Memory B cell (primary cell): ENCODE measurements at regions not wholly inside any gene's neighbourhood (a gene's known extent, or its start where the extent isn't known, plus 50 kb on each side); places are given as distances from the start of the nearest gene placed in this dataset.

Experiments
- ATAC-seq: fragments of 150-1000 bp; cut with Tn5 transposase; 2 replicates; pipeline ENCODE4 v1.10.0; 2021; ENCODE audit warnings: low read depth, mild to moderate bottlenecking, moderate library complexity
- DNase-seq, 2 donors: peaks; one replicate each; pipeline ENCODE4 v3.0.0; 2022; ENCODE audit warnings: low spot score in 2 of 2
- H3K27ac Mint-ChIP-seq: one replicate; pipeline ENCODE4 v1.8.0; 2022; ENCODE audit warnings: mild to moderate bottlenecking, moderate library complexity, mixed read lengths
- H3K27me3 Mint-ChIP-seq: one replicate; pipeline ENCODE4 v1.8.0; 2022; ENCODE audit warnings: mixed read lengths
- H3K36me3 Mint-ChIP-seq: one replicate; pipeline ENCODE4 v1.8.0; 2022; ENCODE audit warnings: mild to moderate bottlenecking, mixed read lengths
- H3K4me1 Mint-ChIP-seq: one replicate; pipeline ENCODE4 v1.8.0; 2022; ENCODE audit warnings: mixed read lengths
- H3K4me3 Mint-ChIP-seq: one replicate; pipeline ENCODE4 v1.8.0; 2022; ENCODE audit warnings: mild to moderate bottlenecking, moderate library complexity, mixed read lengths
- H3K9me3 Mint-ChIP-seq: one replicate; pipeline ENCODE4 v1.8.0; 2022; ENCODE audit warnings: mixed read lengths

DNA sequence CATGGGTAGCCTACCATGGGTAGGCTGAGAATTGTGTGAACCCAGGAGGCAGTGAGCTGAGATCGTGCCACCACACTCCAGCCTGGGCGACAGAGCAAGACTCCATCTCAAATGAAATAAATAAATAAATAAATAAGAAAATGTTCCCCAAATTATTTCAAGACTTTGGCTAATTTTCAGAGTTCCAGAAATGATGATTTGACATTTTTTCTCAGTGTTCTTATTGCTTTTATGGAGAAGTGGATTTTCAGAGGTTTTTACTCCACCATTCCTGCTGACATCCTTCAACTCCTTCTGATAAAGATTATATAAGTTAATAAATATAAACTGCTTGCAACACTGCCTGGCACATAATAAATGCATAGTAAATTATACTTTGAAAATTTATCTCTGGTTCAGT lies 80.4 kb upstream of the PRKCQ start:
- H3K36me3 Mint-ChIP-seq: no peaks in the 10 kb centered on the region
- H3K9me3 Mint-ChIP-seq: no peaks in the 10 kb centered on the region
- H3K4me1 Mint-ChIP-seq: no peaks in the 10 kb centered on the region
- peaks cover 7% of the 10 kb centered on the region for H3K27me3 Mint-ChIP-seq
- no peak overlapping the region for H3K4me3 Mint-ChIP-seq
- no peak for ATAC-seq
- DNase-seq: no peak
- no peak overlapping the region for H3K27ac Mint-ChIP-seq

DNA sequence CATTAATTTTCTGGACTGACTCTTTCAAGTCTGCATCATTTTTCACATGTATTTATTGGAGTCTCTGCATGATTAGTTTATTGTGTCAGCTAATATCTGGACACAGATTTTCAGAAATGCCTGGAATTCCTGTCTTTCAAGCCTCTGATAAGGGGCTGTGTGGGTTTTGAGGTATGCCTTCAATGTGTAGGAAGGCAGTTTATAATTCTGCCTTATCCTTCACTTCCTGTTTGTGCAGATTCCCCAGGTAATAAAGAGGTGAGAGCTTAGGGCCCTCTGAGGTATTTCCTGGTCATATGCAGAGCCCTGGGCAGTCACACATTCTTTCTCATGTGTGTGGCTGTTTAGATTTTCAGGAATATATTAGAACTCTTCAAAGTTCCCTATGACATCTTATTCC lies 79.4 kb upstream of the PRKCQ start:
- H3K9me3 Mint-ChIP-seq: no peaks in the 10 kb centered on the region
- ATAC-seq (no peak), DNase-seq (no peak)
- peaks cover 7% of the 10 kb centered on the region for H3K27me3 Mint-ChIP-seq
- H3K36me3 Mint-ChIP-seq: no peaks in the 10 kb centered on the region
- no peak overlapping the region for H3K27ac Mint-ChIP-seq
- no peaks in the 10 kb centered on the region for H3K4me1 Mint-ChIP-seq
- H3K4me3 Mint-ChIP-seq: no peak overlapping the region

DNA sequence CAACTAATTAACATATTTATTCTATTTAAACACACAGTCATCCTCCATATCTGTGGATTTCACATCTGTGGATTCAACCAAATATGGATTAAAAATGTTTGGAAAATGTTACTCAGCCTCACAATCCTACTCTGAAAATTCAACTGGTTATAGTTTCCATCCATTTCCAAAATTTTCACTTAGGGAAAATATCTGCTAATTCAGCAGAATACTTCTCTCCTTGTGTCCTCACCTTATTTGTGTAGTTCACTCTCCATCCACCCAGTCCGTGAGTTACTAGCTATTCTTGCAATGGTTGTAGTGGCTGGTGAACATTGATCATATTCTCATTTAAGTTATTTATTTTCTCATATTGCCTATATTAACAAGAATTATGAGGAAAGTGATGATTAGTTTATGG lies 77.6 kb upstream of the PRKCQ start:
- ATAC-seq (no peak), DNase-seq (no peak)
- H3K4me3 Mint-ChIP-seq: no peak overlapping the region
- H3K4me1 Mint-ChIP-seq: no peaks in the 10 kb centered on the region
- H3K27me3 Mint-ChIP-seq: peaks cover 7% of the 10 kb centered on the region
- no peaks in the 10 kb centered on the region for H3K36me3 Mint-ChIP-seq
- H3K9me3 Mint-ChIP-seq: no peaks in the 10 kb centered on the region
- no peak overlapping the region for H3K27ac Mint-ChIP-seq

DNA sequence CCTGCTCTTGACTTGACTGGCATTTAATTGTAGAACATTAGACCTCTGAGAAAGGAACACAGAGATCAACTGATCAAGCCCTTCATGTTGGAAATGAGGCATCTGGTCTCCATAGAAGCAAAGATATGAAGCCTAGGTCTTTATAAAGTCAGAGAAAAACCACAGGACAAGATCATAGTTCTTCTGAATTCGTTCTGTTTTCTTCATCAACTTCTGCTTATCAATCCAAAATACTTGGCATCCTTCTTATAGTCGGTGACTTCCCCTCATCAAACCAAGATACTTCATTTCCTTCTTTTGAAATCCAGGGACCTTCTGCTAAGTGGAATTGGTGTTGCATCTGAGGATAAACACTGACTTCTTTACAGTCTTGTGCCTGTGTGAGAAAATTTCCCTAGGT lies 77.1 kb upstream of the PRKCQ start:
- Mint-ChIP-seq H3K27ac (no peak overlapping the region), H3K27me3 (peaks cover 7% of the 10 kb centered on the region), H3K4me1 (no peaks in the 10 kb centered on the region), H3K36me3 (no peaks in the 10 kb centered on the region), H3K4me3 (no peak overlapping the region), H3K9me3 (no peaks in the 10 kb centered on the region)
- DNase-seq: no peak
- ATAC-seq: no peak

DNA sequence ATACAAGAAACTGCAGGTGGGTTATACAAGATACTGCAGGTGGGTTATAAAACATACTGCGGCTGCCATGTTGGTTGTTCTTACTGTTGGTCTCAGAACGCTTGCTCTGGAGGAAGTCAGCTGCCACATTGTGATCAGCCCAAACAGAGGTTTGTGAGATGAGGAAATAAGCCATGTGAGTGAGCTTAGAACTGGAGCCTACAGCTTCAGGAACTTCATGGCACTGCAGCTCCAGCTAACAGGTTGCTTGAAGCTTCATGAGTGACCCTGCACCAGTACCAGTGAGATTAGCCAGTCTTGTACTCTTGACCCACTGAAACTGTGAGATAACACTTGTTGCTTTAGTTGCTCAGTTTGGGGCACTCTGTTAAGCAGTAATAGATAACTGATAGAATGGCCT lies 74.5 kb upstream of the PRKCQ start:
- no peaks in the 10 kb centered on the region for H3K4me1 Mint-ChIP-seq
- no peak overlapping the region for H3K27ac Mint-ChIP-seq
- peaks cover 6% of the 10 kb centered on the region for H3K27me3 Mint-ChIP-seq
- H3K36me3 Mint-ChIP-seq: no peaks in the 10 kb centered on the region
- H3K4me3 Mint-ChIP-seq: no peak overlapping the region
- H3K9me3 Mint-ChIP-seq: no peaks in the 10 kb centered on the region
- ATAC-seq: no peak
- no peak for DNase-seq

DNA sequence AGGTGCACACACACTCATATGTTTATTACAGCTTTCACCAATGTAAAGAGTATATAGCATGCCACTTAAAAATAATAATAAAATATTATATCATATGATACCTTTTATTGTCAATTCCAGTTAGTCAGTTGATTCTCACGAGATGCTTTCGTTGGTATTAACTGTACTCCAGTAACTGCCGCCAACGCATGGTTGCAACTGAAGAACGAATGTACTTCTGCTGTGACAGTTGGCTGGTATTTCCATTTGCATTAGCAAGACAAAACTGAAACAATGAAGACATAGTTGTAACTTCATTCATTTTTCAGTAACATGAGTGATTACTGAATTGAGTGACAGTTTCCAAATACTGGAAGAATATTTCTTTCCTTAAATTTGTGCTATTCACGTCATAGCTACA lies 70.5 kb upstream of the PRKCQ start:
- Mint-ChIP-seq H3K4me1 (no peaks in the 10 kb centered on the region), H3K27ac (no peak overlapping the region), H3K4me3 (no peak overlapping the region), H3K36me3 (no peaks in the 10 kb centered on the region), H3K9me3 (no peaks in the 10 kb centered on the region), H3K27me3 (peaks cover 4% of the 10 kb centered on the region)
- ATAC-seq: no peak
- DNase-seq: no peak

DNA sequence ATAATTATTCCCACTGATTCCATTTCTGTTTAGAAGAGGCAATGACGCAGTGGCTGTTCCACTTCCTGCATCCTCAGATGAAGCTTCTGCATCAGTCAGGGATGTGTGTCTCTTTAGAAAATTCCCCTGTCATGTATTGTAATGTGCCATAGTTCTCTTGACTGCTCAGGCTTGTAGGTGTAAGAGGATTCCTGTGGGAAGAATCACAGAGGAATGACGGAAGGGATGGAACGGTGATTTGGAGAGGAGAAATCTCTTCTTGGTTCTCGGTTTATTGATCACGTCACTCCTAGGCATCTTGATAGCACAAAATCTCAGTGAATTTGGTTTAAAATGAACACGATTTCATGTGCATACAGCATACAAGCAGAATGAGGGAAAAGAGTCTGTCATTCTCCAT lies 69.8 kb upstream of the PRKCQ start:
- Mint-ChIP-seq H3K27me3 (peaks cover 7% of the 10 kb centered on the region), H3K27ac (no peak overlapping the region), H3K9me3 (no peaks in the 10 kb centered on the region), H3K36me3 (no peaks in the 10 kb centered on the region), H3K4me3 (no peak overlapping the region), H3K4me1 (no peaks in the 10 kb centered on the region)
- DNase-seq (no peak), ATAC-seq (no peak)

DNA sequence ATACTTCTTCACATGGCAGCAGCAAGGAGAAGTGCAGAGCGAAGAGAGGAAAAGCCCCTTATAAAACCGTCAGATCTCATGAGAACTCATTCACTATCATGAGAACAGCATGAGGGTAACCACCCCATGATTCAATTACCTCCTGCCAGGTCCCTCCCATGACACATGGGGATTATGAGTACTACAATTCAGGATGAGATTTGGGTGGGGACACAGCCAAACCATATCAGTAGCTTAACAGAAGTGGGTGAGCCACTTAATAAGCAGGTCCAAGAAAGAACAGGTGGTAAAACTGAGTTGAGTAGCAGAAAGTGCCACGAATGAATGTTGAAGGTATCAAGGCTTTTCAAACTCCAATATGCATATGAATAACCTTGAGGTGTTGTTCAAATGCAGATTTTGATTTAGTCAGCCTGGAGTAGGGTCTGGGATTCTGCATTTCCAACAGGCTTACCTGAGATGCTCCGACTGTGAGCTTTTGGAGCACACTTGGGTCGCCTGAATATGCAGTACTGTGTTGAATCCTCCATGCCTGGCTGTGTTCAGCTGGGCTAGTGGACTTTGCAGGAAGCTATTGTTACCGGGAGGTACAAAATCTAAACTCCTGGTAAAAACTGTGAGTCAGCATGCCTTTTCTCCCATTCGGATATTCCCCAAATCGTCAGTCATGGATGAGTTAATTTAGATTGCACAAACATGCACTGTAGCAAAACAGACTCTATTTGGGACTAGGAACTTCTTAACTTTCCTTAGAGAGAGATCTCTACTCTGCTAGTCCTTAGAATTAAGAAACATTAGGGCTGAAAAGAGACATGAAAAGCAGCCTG lies 69.0 kb upstream of the PRKCQ start:
- no peak overlapping the region for H3K27ac Mint-ChIP-seq
- no peak for DNase-seq
- no peak for ATAC-seq
- no peaks in the 10 kb centered on the region for H3K36me3 Mint-ChIP-seq
- no peaks in the 10 kb centered on the region for H3K9me3 Mint-ChIP-seq
- no peak overlapping the region for H3K4me3 Mint-ChIP-seq
- H3K4me1 Mint-ChIP-seq: no peaks in the 10 kb centered on the region
- H3K27me3 Mint-ChIP-seq: peaks cover 8% of the 10 kb centered on the region

DNA sequence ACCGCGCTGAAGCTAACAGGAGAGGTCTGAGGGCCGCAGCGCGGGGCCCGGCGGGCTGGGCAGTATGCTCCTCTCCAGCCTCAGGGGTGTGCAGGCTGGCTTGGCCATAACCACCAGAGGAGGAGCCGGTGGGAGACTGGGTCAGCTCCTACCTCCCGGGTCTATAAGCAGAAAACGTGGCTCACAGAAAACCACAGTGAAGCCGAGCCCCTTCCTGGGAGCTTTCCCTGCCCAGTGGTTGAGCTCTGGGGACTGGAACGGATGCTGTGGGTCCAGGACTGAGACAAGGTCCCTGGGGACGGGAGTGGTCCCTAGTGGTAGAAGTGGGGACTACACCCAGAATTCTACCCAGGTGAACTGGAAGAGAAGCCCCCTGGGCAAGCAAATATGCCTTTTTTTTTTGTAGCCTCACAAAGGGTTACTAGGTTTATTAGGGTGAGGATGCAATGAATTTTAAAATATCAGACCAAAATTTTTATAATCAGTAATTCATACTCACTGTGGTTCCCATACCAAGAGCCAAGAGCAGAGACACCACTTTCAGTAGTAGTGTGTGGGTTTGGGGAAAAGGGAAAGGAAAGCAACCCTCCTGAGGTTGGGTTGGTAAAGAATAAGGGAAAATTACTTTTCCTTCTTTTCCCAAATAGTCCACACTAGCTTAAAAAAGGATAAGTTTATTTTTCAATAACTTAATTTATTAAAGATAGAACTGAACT lies 67.9 kb upstream of the PRKCQ start:
- no peak overlapping the region for H3K4me3 Mint-ChIP-seq

DNA sequence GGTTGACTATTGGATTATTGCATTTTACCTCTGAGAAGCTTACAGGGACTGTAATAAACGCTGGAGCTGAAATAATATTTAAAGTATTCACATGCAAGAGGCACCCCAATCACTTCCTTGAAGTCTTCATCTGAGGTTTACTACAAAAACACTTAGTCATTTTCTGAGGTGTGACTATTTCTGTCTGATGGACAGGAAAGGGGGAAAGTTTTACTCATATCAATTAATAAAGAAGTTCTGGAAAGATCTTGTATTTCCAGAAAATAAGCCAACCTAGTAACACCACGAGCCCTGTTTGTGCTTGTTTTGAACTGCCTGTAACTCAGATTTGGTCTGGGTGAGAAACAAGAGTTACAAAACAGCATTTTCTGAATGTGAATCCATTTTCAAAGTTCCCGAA lies 63.9 kb upstream of the PRKCQ start:
- Mint-ChIP-seq H3K27ac (no peak overlapping the region), H3K9me3 (peaks cover 2% of the 10 kb centered on the region), H3K4me1 (no peaks in the 10 kb centered on the region), H3K36me3 (no peaks in the 10 kb centered on the region), H3K27me3 (peaks cover 13% of the 10 kb centered on the region), H3K4me3 (no peak overlapping the region)
- DNase-seq: no peak
- no peak for ATAC-seq

More for the DNA sequence above, 67.9 kb upstream of the PRKCQ start:
- Mint-ChIP-seq H3K27ac (no peak overlapping the region), H3K9me3 (no peaks in the 10 kb centered on the region), H3K36me3 (no peaks in the 10 kb centered on the region), H3K27me3 (peaks cover 9% of the 10 kb centered on the region), H3K4me1 (no peaks in the 10 kb centered on the region)
- peak; percentile 18 to 40 for DNase-seq
- ATAC-seq: peak; percentile 42

DNA sequence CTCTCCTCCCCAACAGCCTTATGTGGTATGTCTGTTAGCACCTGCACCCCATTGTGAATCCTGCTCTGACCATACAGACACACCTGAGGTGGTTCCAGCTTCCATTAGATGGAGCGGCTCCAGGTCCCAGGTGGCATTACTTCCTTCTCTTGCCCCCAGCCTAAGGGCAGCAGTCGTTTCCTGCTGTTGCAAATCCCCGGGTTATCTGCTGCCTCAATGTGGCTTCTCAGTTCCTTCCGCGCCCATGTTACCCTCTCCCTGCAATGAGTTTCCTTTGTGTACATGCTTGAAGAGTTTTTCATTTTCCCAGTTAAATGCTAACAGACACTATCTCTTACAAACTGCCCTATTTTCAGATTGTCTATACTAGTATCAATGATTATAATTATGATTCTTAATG lies 62.8 kb upstream of the PRKCQ start:
- no peaks in the 10 kb centered on the region for H3K36me3 Mint-ChIP-seq
- H3K4me3 Mint-ChIP-seq: no peak overlapping the region
- H3K4me1 Mint-ChIP-seq: no peaks in the 10 kb centered on the region

DNA sequence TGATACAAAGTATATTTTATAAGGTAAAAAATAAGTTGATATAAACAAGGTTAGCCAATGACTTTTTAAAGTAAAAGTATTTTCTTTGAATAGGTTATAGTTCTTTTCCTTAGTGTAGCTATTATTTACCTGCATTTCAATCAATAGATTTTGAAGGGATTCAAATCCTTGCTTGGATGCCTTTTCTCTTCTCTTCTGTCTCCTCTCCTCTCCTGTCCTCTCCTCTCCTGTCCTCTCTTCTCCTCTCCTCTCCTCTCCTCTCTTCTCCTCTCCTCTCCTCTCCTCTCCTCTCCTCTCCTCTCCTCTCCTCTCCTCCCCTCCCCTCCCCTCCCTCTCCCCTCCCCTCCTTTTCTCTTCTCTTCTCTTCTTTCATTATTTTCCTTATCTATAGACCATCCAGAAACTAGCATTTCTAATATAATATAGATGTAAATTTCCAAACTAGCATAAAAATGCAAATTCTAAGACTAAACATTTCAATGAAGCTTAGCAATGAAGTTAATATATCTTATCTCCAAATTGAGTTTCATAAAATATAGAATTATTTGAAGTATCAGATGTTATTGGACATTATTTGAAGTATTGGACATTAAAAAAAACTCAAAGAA lies 60.5 kb upstream of the PRKCQ start:
- Mint-ChIP-seq H3K4me1 (no peaks in the 10 kb centered on the region), H3K27me3 (peaks cover 19% of the 10 kb centered on the region), H3K36me3 (no peaks in the 10 kb centered on the region), H3K4me3 (no peak overlapping the region), H3K27ac (no peak overlapping the region), H3K9me3 (peaks cover 2% of the 10 kb centered on the region)
- no peak for DNase-seq
- no peak for ATAC-seq

More for the DNA sequence above, 62.8 kb upstream of the PRKCQ start:
- ATAC-seq (no peak), DNase-seq (no peak)
- Mint-ChIP-seq H3K27me3 (peaks cover 11% of the 10 kb centered on the region), H3K27ac (no peak overlapping the region), H3K9me3 (peaks cover 2% of the 10 kb centered on the region)

DNA sequence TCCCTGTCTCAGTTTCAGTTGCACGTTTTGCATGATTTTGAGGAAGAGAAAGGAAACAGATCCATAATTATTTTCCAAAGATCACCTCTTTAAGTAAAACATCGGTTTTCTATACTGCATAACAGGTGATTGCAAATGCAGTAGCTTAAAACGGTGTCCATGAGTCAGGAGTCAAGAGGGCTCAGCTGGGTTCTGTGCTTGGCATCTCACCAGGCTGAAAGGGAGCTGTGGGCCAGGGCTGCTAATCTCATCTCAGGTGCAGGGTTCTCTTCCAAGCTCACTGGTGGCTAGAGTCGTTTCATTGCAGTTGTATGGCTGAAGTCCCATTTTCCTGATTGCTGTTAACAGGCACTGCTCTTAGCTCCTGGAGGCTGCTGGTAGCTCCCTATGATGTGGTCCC lies 57.0 kb upstream of the PRKCQ start:
- Mint-ChIP-seq H3K36me3 (no peaks in the 10 kb centered on the region), H3K9me3 (peaks cover under 1% of the 10 kb centered on the region), H3K27me3 (peaks cover 21% of the 10 kb centered on the region), H3K4me1 (no peaks in the 10 kb centered on the region), H3K4me3 (no peak overlapping the region), H3K27ac (no peak overlapping the region)
- no peak for ATAC-seq
- no peak for DNase-seq

DNA sequence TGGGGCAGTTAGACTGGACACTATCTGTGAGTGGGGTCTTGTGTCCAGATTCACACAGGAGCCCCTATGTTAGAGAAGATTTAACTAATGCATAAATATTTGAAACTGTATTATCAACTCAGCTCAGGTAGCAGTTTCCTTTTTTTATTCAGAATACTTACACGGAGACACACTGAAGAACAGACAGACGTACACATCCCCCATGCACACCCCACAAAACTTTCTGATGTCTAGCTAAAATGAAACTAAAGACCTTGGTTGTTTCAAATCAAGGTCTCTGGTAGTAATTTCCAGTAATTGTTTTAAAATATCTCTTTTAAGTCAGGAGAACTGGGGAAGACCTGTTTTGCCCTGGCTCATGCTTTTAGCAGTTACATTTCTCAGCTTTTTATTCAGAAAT lies 55.7 kb upstream of the PRKCQ start:
- Mint-ChIP-seq H3K4me1 (no peaks in the 10 kb centered on the region), H3K27ac (no peak overlapping the region), H3K27me3 (peaks cover 25% of the 10 kb centered on the region), H3K36me3 (no peaks in the 10 kb centered on the region), H3K4me3 (no peak overlapping the region), H3K9me3 (no peaks in the 10 kb centered on the region)
- no peak for DNase-seq
- ATAC-seq: no peak
